ENCODE measurements at regions not wholly inside any gene's neighbourhood (a gene's known extent, or its start where the extent isn't known, plus 50 kb on each side); places are given as distances from the start of the nearest gene placed in this dataset.
"Not testable (repeated sequence)": the region's sequence is repeated elsewhere in the genome, so short reads cannot be mapped to it uniquely, and the experiment has no call there.

- no peak for DNase-seq
Measured at GRCh38 chr4:97013309-97013708, 1130.0 kb downstream of the STPG2 start.

GRCh38 chr4:97013711-97014110 lies 1129.6 kb downstream of the STPG2 start:
- no peak for DNase-seq

- no peak for DNase-seq
Measured at GRCh38 chr4:97015301-97015700, 1128.0 kb downstream of the STPG2 start.

GRCh38 chr4:97016186-97016907 lies 1126.9 kb downstream of the STPG2 start:
- DNase-seq: no peak

- DNase-seq: no peak
Measured at GRCh38 chr4:97027728-97028410, 1115.4 kb downstream of the STPG2 start.

GRCh38 chr4:97028785-97029184 lies 1114.5 kb downstream of the STPG2 start:
- no peak for DNase-seq

- not testable (repeated sequence) for DNase-seq
Measured at GRCh38 chr4:97037411-97038145, 1105.7 kb downstream of the STPG2 start.

GRCh38 chr4:97038146-97038516 lies 1105.1 kb downstream of the STPG2 start:
- DNase-seq: no peak

GRCh38 chr4:97072666-97073065 lies 1070.6 kb downstream of the STPG2 start:
- no peak for DNase-seq

GRCh38 chr4:97073194-97073593 lies 1070.1 kb downstream of the STPG2 start:
- DNase-seq: no peak

- no peak for DNase-seq
Measured at GRCh38 chr4:97074531-97074930, 1068.7 kb downstream of the STPG2 start.

- DNase-seq: no peak
Measured at GRCh38 chr4:97081951-97082350, 1061.3 kb downstream of the STPG2 start.

- DNase-seq: not testable (repeated sequence)
Measured at GRCh38 chr4:97097036-97097435, 1046.2 kb downstream of the STPG2 start.

- not testable (repeated sequence) for DNase-seq
Measured at GRCh38 chr4:97101171-97101570, 1042.1 kb downstream of the STPG2 start.

GRCh38 chr4:97103252-97103651 lies 1040.0 kb downstream of the STPG2 start:
- no peak for DNase-seq

GRCh38 chr4:97104006-97104405 lies 1039.3 kb downstream of the STPG2 start:
- DNase-seq: no peak

- DNase-seq: no peak
Measured at GRCh38 chr4:97104666-97105065, 1038.6 kb downstream of the STPG2 start.

GRCh38 chr4:97105347-97106099 lies 1037.8 kb downstream of the STPG2 start:
- no peak for DNase-seq

GRCh38 chr4:97106161-97106560 lies 1037.1 kb downstream of the STPG2 start:
- no peak for DNase-seq

GRCh38 chr4:97110506-97110905 lies 1032.8 kb downstream of the STPG2 start:
- no peak for DNase-seq

- DNase-seq: no peak
Measured at GRCh38 chr4:97116511-97116910, 1026.8 kb downstream of the STPG2 start.

GRCh38 chr4:97121493-97121892 lies 1021.8 kb downstream of the STPG2 start:
- DNase-seq: no peak

GRCh38 chr4:97123573-97123972 lies 1019.7 kb downstream of the STPG2 start:
- no peak for DNase-seq
